Iris pigment epithelial cell (primary cell): ENCODE measurements at regions not wholly inside any gene's neighbourhood (a gene's known extent, or its start where the extent isn't known, plus 50 kb on each side); places are given as distances from the start of the nearest gene placed in this dataset.
"Not testable (repeated sequence)": the region's sequence is repeated elsewhere in the genome, so short reads cannot be mapped to it uniquely, and the experiment has no call there.

Experiments used
- DNase-seq: peaks from one replicate; pipeline ENCODE4 v3.0.0-alpha.2; 2011; ENCODE audit warnings: low read depth

DNA sequence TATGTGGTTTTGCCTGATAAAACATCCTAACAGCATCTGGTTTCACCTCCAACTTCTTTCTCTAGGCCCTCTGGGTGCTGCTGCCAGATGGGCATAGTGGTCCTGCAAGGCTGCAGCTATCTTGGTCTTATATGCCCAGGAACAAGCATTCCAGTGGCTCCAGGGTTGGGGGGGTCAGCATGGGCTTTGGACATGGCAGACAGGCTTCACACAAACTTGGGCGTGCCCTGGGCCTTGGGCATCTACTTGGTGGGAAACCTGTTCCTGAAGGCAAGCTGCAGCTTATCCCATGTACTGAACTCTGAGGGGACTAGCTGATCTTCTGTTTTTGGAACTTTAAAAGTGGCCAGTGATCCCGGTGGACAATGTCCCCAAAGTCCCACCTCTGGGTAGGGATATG, 54.9 kb upstream of the ZNF678 start:
- DNase-seq, result no peak

- not testable (repeated sequence) for DNase-seq
These were observed 56.6 kb upstream of the ZNF678 start for GRCh38 chr1:227506490-227507393.

DNA sequence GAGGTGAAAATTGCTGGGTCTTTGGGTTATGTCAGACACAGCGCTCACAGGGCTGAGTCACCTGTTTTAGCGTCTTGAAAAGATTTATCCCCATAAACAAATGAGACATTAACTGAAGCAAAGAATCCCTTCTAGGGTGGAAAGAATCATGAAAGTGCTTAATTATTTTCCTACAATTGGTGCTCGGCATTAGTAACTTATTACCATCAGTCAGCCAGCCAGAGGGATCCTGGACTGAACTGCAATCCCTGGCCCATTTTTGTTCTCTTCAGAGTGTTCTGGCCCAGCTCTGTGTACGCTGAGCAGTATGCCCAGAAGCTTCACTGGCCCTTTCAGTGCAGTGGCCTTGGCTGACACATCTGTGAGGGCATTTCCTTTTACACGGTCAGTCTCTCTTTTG, 67.3 kb upstream of the ZNF678 start:
- not testable (repeated sequence) for DNase-seq

DNA sequence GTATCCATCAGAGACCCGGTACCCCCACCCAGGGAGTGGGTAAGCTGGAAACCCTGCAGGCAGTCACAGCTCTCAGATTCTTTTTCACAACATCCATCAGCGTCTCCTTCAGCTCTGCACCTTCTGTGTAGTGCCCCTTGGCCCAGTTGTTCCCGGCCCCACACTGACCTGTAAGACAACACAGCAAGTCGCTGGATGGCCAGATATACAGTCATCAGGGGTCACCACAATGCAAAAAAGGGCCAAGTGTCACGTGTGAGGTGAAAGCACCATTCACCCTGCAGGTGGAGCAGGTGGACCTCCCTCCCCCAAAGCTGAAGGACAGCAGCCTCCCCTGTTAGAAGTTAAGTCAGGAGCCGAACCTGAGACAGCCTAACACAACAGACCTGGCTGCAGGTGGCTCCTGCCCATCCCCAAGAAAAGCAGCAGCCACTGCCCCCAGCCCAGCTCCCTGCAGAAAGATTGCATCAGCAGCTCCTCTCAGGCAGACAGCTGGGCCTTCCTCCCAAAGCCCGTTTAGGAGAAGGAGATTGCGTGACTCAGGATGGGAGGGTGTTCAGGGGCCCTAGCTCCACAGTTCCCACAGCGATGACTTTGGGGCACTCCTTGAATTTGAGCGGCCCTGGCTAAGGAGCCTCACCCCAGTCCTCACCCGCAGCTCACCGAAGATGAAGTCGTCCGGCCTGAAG, 69.3 kb upstream of the ZNF678 start:
- DNase-seq, result not testable (repeated sequence)

DNA sequence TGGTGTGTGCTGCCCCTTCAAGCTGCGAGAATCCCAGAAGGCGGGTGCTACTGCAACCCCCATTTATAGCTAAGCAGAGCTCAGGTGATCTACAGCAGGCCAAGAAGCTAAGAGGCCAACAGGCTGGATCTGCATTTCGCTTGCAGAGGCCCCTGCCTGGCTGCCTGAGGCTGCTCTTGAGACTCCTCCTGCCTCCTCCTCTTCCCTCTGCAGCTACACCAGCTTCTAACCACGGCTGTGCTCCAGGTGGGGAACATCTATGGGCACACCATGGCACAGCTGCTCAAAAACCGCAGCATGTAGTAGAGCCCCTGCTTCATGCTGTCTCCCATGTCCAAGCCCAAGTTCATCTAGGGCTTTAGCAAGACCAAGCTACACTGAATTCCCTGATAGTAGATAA, 72.9 kb upstream of the ZNF678 start:
- DNase-seq, result no peak

- DNase-seq, result no peak
These were observed 73.4 kb upstream of the ZNF678 start for GRCh38 chr1:227490001-227490400.

DNA sequence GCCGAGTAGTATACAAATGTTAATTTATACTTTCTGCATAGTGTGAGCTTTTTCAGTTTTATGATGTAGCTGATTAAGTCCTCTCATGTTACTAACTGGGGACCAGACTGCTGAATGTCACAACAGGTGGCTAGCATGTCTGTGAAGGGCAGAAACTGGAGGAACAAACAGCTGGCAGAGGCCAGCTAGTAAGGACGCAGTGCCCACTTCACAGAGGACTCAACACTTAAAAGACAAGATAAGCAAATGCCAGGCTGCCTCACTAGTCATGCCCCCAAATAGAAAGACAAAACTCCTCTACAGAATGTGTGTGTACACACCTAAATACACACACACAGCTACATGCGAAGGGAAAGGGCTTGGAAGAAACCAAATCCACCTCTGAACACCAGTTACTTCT, 73.8 kb upstream of the ZNF678 start:
- DNase-seq, result no peak

DNA sequence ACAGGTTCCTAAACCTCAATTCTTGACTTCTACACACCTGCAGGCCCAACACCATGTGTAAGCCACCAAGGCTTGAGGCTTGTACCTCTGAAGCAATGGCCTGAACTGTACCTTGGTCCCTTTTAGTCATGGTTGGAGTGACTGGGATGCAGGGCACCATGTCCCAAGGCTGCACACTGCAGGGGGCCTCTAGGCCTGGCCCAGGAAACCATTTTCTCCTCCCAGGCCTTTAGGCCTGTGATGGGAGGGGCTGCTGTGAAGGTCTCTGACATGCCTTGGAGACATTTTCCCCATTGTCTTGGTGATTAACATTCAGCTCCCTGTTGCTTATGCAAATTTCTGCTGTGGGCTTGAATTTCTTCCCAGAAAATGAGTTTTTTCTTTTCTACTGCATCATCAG, 75.8 kb upstream of the ZNF678 start:
- DNase-seq, result no peak

GRCh38 chr1:227486559-227486958, 76.8 kb upstream of the ZNF678 start:
- DNase-seq, result no peak

DNA sequence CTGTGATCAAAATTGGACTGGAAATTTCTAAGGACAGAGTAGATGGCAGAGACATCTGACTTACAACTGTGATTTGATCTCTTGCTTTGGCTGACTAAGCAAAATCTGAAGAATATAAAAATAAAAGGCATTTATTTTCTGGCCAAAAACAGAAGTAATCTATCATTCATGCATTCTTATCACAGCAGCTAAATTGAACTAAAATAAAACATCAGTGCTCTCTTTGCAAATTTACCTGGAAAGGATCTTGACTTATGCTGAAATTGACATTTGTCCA, 81.4 kb upstream of the ZNF678 start:
- DNase-seq, result no peak

DNA sequence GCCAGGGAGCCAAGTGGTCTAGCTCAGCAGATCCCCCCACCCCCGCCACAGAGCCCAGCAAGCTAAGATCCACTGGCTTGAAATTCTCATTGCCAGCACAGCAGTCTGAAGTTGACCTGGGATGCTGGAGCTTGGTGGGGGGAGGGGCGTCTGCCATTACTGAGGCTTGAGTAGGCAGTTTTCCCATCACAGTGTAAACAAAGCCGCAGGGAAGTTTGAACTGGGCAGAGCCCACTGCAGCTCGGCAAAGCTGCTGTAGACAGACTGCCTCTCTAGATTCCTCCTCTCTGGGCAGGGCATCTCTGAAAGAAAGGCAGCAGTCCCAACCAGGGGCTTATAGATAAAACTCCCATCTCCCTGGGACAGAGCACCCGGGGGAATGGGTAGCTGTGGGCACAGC, 89.3 kb upstream of the ZNF678 start:
- DNase-seq, result not testable (repeated sequence)

DNA sequence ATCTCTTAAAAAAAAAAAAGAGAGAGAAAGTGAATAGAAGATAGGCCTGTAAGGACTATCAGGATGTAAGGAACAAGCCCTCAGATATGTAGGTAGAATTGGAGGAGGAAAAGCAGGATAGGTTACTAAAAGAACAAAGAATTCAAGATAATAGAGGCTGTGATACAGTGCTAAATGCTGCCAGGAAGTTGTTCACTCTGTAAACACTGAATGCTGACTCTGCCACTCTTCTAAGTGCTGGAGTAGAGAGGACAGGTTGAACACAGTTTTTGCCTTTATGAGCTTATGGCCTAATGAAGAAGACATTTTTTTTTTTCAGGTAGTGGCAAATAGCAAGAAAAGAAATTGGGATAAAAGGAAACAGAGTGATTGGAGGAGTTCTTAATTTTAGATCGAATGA, 90.6 kb upstream of the ZNF678 start:
- DNase-seq, result no peak

GRCh38 chr1:227470688-227471087, 92.7 kb upstream of the ZNF678 start:
- no peak for DNase-seq

- no peak for DNase-seq
These were observed 93.6 kb upstream of the ZNF678 start for GRCh38 chr1:227469708-227470107.

DNA sequence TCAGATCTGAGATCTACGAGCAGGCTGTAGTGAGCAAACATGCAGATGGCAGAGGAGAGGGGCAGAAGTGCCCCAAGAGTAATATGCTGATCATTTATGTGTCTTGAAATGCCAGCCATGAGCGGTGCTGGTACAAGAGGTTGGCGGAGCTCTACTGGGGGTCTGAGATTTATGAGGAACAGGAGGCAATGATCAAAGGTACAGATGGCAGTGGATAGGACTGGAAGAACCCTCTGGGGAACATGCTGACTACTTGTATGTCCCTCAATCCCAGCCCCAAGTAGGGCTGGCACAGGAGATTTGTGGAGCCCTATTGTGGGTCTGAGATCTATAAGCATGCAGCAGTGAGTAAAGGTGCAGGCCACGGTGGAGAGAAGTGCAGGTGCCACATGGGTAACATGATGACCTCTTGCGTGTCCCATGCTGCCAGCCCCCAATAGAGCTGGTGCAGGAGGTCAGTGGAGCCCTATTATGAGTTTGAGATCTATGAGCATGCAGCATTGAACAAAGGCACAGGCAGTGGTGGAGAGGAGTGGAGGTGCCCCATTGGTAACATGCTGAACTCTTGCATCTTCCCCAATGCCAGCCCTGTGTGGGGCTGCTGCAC, 97.2 kb upstream of the ZNF678 start:
- DNase-seq, result no peak

GRCh38 chr1:227465256-227465655, 98.1 kb upstream of the ZNF678 start:
- DNase-seq, result no peak

DNA sequence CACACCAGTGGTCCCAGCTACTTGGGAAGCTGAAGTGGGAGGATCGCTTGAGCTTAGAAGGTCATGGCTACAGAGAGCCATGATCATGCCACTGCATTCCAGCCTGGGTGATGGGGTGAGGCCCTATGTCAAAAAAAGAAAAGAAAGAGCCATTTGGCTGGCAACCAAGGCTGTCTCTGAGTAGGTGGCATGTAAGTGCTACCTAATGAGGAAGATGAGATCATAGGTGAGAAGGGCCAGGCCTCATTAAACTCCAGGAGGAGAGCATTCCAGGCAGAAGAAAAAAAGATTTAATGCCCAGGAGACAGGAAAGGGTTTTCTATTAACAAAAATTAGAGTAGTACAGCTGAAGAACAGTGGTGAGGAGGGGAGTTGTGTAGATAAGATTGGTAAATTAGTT, 103.4 kb upstream of the ZNF678 start:
- no peak for DNase-seq

- DNase-seq, result peak; percentile 51
These were observed 104.0 kb upstream of the ZNF678 start for GRCh38 chr1:227459326-227459841.

GRCh38 chr1:227454686-227455085, 108.7 kb upstream of the ZNF678 start:
- no peak for DNase-seq

DNA sequence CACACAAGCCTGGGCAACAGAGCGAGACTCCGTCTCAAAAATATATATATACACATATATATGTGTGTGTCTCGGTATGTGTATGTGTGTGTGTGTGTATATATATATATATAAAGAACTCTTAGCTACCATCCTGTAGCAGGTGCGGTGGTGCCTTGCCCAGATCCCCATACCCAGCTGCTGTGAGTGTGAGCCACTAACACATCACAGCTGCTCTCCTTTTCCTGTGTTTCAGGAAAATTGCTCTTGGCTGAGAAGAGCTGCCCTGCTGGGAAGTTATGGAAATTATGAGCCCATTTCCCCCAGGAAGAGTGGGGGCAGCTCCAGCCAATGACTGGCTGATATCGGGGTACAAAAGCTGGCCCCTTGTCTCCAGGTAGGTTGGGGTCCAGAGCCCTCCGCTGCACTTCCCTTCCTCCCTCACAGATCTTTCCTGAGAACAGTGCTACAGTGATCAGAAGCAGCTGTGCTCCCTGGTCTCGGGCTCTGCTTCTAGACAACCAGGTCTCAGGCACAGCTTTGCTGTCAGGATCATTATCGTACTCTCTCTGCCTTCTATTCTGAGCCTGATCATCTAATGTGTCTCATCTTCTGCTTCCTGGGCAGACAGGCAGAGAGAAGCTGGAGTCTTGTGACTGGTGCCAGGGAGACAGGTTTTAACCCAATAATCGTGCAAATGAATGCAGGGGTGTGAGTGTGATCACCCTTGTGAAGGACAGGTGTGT, 109.6 kb upstream of the ZNF678 start:
- DNase-seq, result no peak

DNA sequence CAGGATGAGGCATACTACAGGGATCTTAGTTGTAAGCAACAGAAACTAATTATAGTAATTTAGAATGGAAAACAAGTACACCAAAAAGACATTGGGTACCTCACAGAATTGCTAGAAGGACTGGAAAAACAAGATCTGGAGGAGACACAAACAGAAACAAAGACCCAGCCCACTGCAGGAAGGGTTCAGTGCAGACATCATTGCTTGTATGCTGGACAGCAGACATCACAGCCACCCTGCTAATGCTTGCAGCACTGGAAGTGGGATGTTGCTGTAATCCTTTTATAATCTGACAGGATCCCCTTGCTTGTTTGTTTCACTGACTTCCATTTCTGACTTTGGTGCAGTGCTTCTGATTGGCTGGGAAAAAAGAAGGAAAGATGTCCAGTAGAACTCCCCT, 111.4 kb upstream of the ZNF678 start:
- DNase-seq, result no peak

- DNase-seq, result no peak
These were observed 112.3 kb upstream of the ZNF678 start for GRCh38 chr1:227451057-227451456.
